OCI-LY7 (cell line): ENCODE measurements at regions not wholly inside any gene's neighbourhood (a gene's known extent, or its start where the extent isn't known, plus 50 kb on each side); places are given as distances from the start of the nearest gene placed in this dataset.

Experiments used
- BruUV-seq: library from RNA; stranded (reverse); fragments of 400-500 nt; replicated peaks from 2 replicates; lab custom pipeline; 2021; lab: Mats Ljungman, UMichigan
- CTCF ChIA-PET: fragments of 300-600 bp; sonication (Branson Sonifier 250); formaldehyde crosslinking; loops from one replicate; lab custom pipeline; 2022; ENCODE audit warnings: antibody characterized with exemption; ENCODE audit not compliant: unreplicated experiment; lab: Charles Lee
- POLR2A ChIA-PET: fragments of 300-600 bp; sonication (Branson Sonifier 250); formaldehyde crosslinking; loops from one replicate; lab custom pipeline; 2022; ENCODE audit warnings: antibody characterized with exemption; lab: Charles Lee
- DNase-seq: peaks from one replicate; pipeline ENCODE4 v3.0.0-alpha.2; 2015; ENCODE audit warnings: low spot score
- H2AFZ ChIP-seq: fragments of 200-600 bp; sonication (generic), shearing (Covaris generic); 2 replicates; pipeline ENCODE4 v1.6.1; 2014; ENCODE audit warnings: mild to moderate bottlenecking, antibody characterized with exemption, low read length, moderate library complexity
- H3K27ac ChIP-seq: fragments of 200-600 bp; sonication (generic); 2 replicates; pipeline ENCODE4 v1.5.1; 2014; ENCODE audit warnings: mixed run types, low read depth, mild to moderate bottlenecking, moderate library complexity, low read length, inconsistent platforms; ENCODE audit not compliant: poor library complexity, severe bottlenecking
- H3K36me3 ChIP-seq: fragments of 200-600 bp; sonication (generic); 2 replicates; pipeline ENCODE4 v1.6.1; 2014; ENCODE audit warnings: mild to moderate bottlenecking, antibody characterized with exemption, low read length, moderate library complexity, mixed read lengths; ENCODE audit not compliant: insufficient read depth
- H3K4me1 ChIP-seq: fragments of 200-600 bp; sonication (generic); 2 replicates; pipeline ENCODE4 v1.5.1; 2014; ENCODE audit warnings: mild to moderate bottlenecking, low read length; ENCODE audit not compliant: insufficient read depth, poor library complexity, severe bottlenecking
- H3K4me2 ChIP-seq: fragments of 200-600 bp; sonication (generic); 2 replicates; pipeline ENCODE4 v1.6.1; 2014; ENCODE audit warnings: mild to moderate bottlenecking, low read length
- H3K4me3 ChIP-seq: fragments of 200-600 bp; sonication (generic); 2 replicates; pipeline ENCODE4 v1.5.1; 2014; ENCODE audit warnings: mild to moderate bottlenecking, low read depth, low read length; ENCODE audit not compliant: poor library complexity, severe bottlenecking
- H3K79me2 ChIP-seq: fragments of 200-600 bp; sonication (generic); 2 replicates; pipeline ENCODE4 v1.6.1; 2016; ENCODE audit warnings: low read depth, mild to moderate bottlenecking, low read length, moderate library complexity, mixed read lengths; ENCODE audit not compliant: insufficient read depth
- H3K9me2 ChIP-seq: fragments of 200-600 bp; sonication (generic); 2 replicates; pipeline ENCODE4 v1.6.1; 2016; ENCODE audit warnings: mild to moderate bottlenecking, low read length, mixed read lengths; ENCODE audit not compliant: insufficient read depth
- H3K9me3 ChIP-seq: fragments of 200-600 bp; sonication (generic); 2 replicates; pipeline ENCODE4 v1.6.1; 2014; ENCODE audit warnings: mild to moderate bottlenecking, mixed run types, low read length, mixed read lengths
- H4K20me1 ChIP-seq: fragments of 200-600 bp; sonication (generic); 2 replicates; pipeline ENCODE4 v1.6.1; 2014; ENCODE audit warnings: mild to moderate bottlenecking, antibody characterized with exemption, low read length, moderate library complexity, mixed read lengths; ENCODE audit not compliant: insufficient read depth
- EZH2phosphoT487 ChIP-seq: fragments of 200-600 bp; sonication (generic); IDR thresholded peaks from 2 replicates; pipeline ENCODE4 v1.6.1; 2018; ENCODE audit warnings: low read depth, borderline replicate concordance, mild to moderate bottlenecking, mixed run types, antibody characterized with exemption, low read length, moderate library complexity, mixed read lengths
- intact Hi-C: fragments of 100-400 bp; cut with micrococcal nuclease; formaldehyde crosslinking; loops from one replicate; pipeline ENCODE4 v1.10.0; 2022; ENCODE audit not compliant: unreplicated experiment
- TF ChIP-seq, protein P1 (sequence below): fragments of 200-600 bp; sonication (generic); conservative IDR thresholded peaks from 2 replicates; pipeline ENCODE4 v1.5.1; 2014; ENCODE audit warnings: mild to moderate bottlenecking, antibody characterized with exemption, low read length, moderate library complexity, mixed read lengths

DNA sequence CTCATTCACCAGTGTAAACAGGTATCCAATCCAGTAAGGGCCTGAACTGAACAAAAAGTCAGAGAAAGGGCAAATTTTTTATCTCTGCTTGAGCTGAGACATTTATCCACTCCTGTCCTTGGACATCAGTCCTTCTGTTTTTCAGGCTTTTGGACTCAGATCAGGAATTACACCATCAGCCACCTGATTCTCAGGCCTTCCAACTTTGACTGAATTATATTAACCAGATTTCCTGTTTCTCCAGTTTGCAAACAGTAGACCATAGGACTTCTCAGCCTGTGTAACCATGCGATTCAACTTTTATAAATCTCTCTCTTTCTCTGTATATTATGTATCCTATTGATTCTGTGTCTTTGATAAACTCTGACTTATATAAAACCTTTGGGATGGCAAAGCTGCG, 289.3 kb upstream of the CDH2 start:
- no TSS peak for BruUV-seq
- intact Hi-C loops, result no loop called here

DNA sequence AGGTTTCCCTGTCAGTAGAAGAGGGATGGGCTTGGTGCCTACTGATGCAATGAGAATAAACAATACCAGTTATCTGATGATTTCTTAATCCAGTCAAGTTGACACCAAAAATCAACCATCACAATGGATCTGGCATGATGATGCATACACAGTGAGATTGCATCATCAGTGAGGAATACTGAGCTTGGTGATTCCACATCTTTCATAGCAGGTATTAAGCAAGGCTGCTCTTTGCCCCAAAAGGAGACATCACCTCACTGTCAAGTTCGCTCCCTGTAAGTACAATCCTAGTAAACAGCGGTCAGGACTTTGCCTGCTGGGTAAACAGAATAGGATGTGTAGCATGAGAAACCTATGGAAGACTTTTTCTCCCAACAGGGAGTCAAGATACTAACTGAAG, 282.7 kb upstream of the CDH2 start:
- Histone ChIP-seq H3K9me3 (no peaks in the 10 kb centered on the region), H3K27ac (no peak overlapping the region), H3K4me3 (no peak overlapping the region), H3K9me2 (no peaks in the 10 kb centered on the region), H3K36me3 (no peaks in the 10 kb centered on the region), H4K20me1 (no peaks in the 10 kb centered on the region), H3K4me1 (no peaks in the 10 kb centered on the region), H3K4me2 (no peak overlapping the region), H2AFZ (no peak overlapping the region), H3K79me2 (no peaks in the 10 kb centered on the region)
- BruUV-seq, result no TSS peak
- no peak for DNase-seq
- TF ChIP-seq, protein P1, sequence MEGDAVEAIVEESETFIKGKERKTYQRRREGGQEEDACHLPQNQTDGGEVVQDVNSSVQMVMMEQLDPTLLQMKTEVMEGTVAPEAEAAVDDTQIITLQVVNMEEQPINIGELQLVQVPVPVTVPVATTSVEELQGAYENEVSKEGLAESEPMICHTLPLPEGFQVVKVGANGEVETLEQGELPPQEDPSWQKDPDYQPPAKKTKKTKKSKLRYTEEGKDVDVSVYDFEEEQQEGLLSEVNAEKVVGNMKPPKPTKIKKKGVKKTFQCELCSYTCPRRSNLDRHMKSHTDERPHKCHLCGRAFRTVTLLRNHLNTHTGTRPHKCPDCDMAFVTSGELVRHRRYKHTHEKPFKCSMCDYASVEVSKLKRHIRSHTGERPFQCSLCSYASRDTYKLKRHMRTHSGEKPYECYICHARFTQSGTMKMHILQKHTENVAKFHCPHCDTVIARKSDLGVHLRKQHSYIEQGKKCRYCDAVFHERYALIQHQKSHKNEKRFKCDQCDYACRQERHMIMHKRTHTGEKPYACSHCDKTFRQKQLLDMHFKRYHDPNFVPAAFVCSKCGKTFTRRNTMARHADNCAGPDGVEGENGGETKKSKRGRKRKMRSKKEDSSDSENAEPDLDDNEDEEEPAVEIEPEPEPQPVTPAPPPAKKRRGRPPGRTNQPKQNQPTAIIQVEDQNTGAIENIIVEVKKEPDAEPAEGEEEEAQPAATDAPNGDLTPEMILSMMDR, result no peak
- TF ChIP-seq EZH2phosphoT487, result no peak
- POLR2A ChIA-PET, result no interaction called here
- intact Hi-C loops, result no loop called here
- CTCF ChIA-PET, result no interaction called here

More for the DNA sequence above, 289.3 kb upstream of the CDH2 start:
- no peak overlapping the region for H3K4me3 ChIP-seq
- no peaks in the 10 kb centered on the region for H3K36me3 ChIP-seq
- H3K9me3 ChIP-seq, result no peaks in the 10 kb centered on the region
- no peak overlapping the region for H2AFZ ChIP-seq
- CTCF ChIA-PET, result no interaction called here
- POLR2A ChIA-PET, result interaction anchor here (1.0 kb wide), 1 partner anchor 36 kb away, joined by 3 read pairs; no protein-coding TSS in a partner anchor
- no peak for DNase-seq
- H3K9me2 ChIP-seq, result no peaks in the 10 kb centered on the region
- no peaks in the 10 kb centered on the region for H3K4me1 ChIP-seq
- no peaks in the 10 kb centered on the region for H4K20me1 ChIP-seq
- no peak for TF ChIP-seq EZH2phosphoT487
- TF ChIP-seq, protein P1, result no peak
- no peak overlapping the region for H3K4me2 ChIP-seq
- no peak overlapping the region for H3K27ac ChIP-seq
- H3K79me2 ChIP-seq, result no peaks in the 10 kb centered on the region

DNA sequence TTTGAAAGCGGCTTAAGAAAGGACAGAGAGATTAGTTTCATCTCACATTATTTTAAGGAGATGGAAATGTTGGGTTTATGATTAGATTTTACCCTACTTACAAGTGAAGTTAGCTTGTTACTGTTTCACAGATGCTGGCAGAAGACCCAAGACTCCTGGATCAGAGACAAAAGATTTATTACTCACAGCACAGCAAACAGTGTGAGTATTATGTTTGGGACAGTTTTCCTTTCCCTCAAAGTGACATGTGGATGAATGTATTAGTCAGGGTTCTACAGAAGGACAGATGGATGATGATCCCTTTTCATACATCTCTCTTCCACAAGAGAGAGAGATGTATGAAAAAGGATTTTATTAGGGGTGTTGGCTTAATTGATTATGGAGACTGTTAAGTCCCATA, 281.8 kb upstream of the CDH2 start:
- no peak for TF ChIP-seq EZH2phosphoT487
- TF ChIP-seq, protein P1, result no peak
- H3K27ac ChIP-seq, result no peak overlapping the region
- no peak overlapping the region for H3K4me3 ChIP-seq
- BruUV-seq, result no TSS peak
- H4K20me1 ChIP-seq, result no peaks in the 10 kb centered on the region
- no peak for DNase-seq
- ChIA-PET CTCF (no interaction called here), POLR2A (no interaction called here)
- no peaks in the 10 kb centered on the region for H3K9me3 ChIP-seq
- H3K4me2 ChIP-seq, result no peak overlapping the region
- H3K36me3 ChIP-seq, result no peaks in the 10 kb centered on the region
- no peak overlapping the region for H2AFZ ChIP-seq
- H3K4me1 ChIP-seq, result no peaks in the 10 kb centered on the region
- H3K79me2 ChIP-seq, result no peaks in the 10 kb centered on the region
- no peaks in the 10 kb centered on the region for H3K9me2 ChIP-seq
- intact Hi-C loops, result no loop called here
